ENCODE measurements at regions not wholly inside any gene's neighbourhood (a gene's known extent, or its start where the extent isn't known, plus 50 kb on each side); places are given as distances from the start of the nearest gene placed in this dataset.

GRCh38 chr18:60671021-60671420 lies 298.4 kb upstream of the MC4R start:
- H3K27ac ChIP-seq, result no peak overlapping the region
- H3K36me3 ChIP-seq, result no peaks in the 10 kb centered on the region
- no peaks in the 10 kb centered on the region for H3K4me1 ChIP-seq
- H3K4me3 ChIP-seq, result no peak overlapping the region
- TF ChIP-seq POLR2A (IDR thresholded peaks at IDR 0.05), result no peak
- TF ChIP-seq CTCF (IDR thresholded peaks at IDR 0.05), result no peak
- no peaks in the 10 kb centered on the region for H3K9me3 ChIP-seq
- no peak for DNase-seq
- no peaks in the 10 kb centered on the region for H3K27me3 ChIP-seq

GRCh38 chr18:60675126-60675525 lies 302.6 kb upstream of the MC4R start:
- H3K27me3 ChIP-seq, result no peaks in the 10 kb centered on the region
- no peaks in the 10 kb centered on the region for H3K4me1 ChIP-seq
- no peaks in the 10 kb centered on the region for H3K36me3 ChIP-seq
- H3K9me3 ChIP-seq, result no peaks in the 10 kb centered on the region
- no peak overlapping the region for H3K27ac ChIP-seq
- TF ChIP-seq CTCF (IDR thresholded peaks at IDR 0.05) (no peak), POLR2A (IDR thresholded peaks at IDR 0.05) (no peak)
- DNase-seq, result no peak
- H3K4me3 ChIP-seq, result no peak overlapping the region

GRCh38 chr18:60675801-60676200 lies 303.2 kb upstream of the MC4R start:
- Histone ChIP-seq H3K4me1 (no peaks in the 10 kb centered on the region), H3K36me3 (no peaks in the 10 kb centered on the region), H3K27ac (no peak overlapping the region), H3K9me3 (no peaks in the 10 kb centered on the region), H3K27me3 (no peaks in the 10 kb centered on the region), H3K4me3 (no peak overlapping the region)
- TF ChIP-seq CTCF (IDR thresholded peaks at IDR 0.05) (no peak), POLR2A (IDR thresholded peaks at IDR 0.05) (no peak)
- DNase-seq, result no peak

- no peak for DNase-seq
- H3K4me1 ChIP-seq, result no peaks in the 10 kb centered on the region
- no peak overlapping the region for H3K27ac ChIP-seq
- no peaks in the 10 kb centered on the region for H3K9me3 ChIP-seq
- H3K36me3 ChIP-seq, result no peaks in the 10 kb centered on the region
- H3K4me3 ChIP-seq, result no peak overlapping the region
- TF ChIP-seq POLR2A (IDR thresholded peaks at IDR 0.05), result no peak
- TF ChIP-seq CTCF (IDR thresholded peaks at IDR 0.05), result no peak
- no peaks in the 10 kb centered on the region for H3K27me3 ChIP-seq
These were observed 304.2 kb upstream of the MC4R start for GRCh38 chr18:60676815-60677214.

- H3K36me3 ChIP-seq, result no peaks in the 10 kb centered on the region
- H3K27me3 ChIP-seq, result no peaks in the 10 kb centered on the region
- no peaks in the 10 kb centered on the region for H3K4me1 ChIP-seq
- DNase-seq, result no peak
- no peaks in the 10 kb centered on the region for H3K9me3 ChIP-seq
- H3K27ac ChIP-seq, result no peak overlapping the region
- TF ChIP-seq POLR2A (IDR thresholded peaks at IDR 0.05) (no peak), CTCF (IDR thresholded peaks at IDR 0.05) (peak in 3 of 6 experiments; percentile 23 to 38 (median 35))
- no peak overlapping the region for H3K4me3 ChIP-seq
These were observed 312.4 kb upstream of the MC4R start for GRCh38 chr18:60684843-60685513.

- no peak overlapping the region for H3K27ac ChIP-seq
- H3K4me3 ChIP-seq, result no peak overlapping the region
- no peaks in the 10 kb centered on the region for H3K27me3 ChIP-seq
- H3K4me1 ChIP-seq, result no peaks in the 10 kb centered on the region
- TF ChIP-seq CTCF (IDR thresholded peaks at IDR 0.05), result no peak
- no peak for TF ChIP-seq POLR2A (IDR thresholded peaks at IDR 0.05)
- DNase-seq, result no peak
- no peaks in the 10 kb centered on the region for H3K9me3 ChIP-seq
- H3K36me3 ChIP-seq, result no peaks in the 10 kb centered on the region
These were observed 313.6 kb upstream of the MC4R start for GRCh38 chr18:60686142-60686541.

Measured in Peyer's patch (tissue), 4 donors.